ENCODE measurements at regions not wholly inside any gene's neighbourhood (a gene's known extent, or its start where the extent isn't known, plus 50 kb on each side); places are given as distances from the start of the nearest gene placed in this dataset.
"Not testable (repeated sequence)": the region's sequence is repeated elsewhere in the genome, so short reads cannot be mapped to it uniquely, and the experiment has no call there.

- DNase-seq: no peak
These were observed 326.7 kb upstream of the CDH5 start for GRCh38 chr16:66039793-66040192.

- peak; percentile 84 for DNase-seq
These were observed 329.4 kb upstream of the CDH5 start for GRCh38 chr16:66036793-66037715.

- no peak for DNase-seq
These were observed 330.3 kb upstream of the CDH5 start for GRCh38 chr16:66036184-66036583.

- no peak for DNase-seq
These were observed 331.4 kb upstream of the CDH5 start for GRCh38 chr16:66035096-66035495.

- DNase-seq: no peak
These were observed 333.6 kb upstream of the CDH5 start for GRCh38 chr16:66032841-66033240.

- no peak for DNase-seq
These were observed 336.5 kb upstream of the CDH5 start for GRCh38 chr16:66030036-66030435.

- no peak for DNase-seq
These were observed 337.8 kb upstream of the CDH5 start for GRCh38 chr16:66028510-66029216.

GRCh38 chr16:66026787-66027330 lies 339.6 kb upstream of the CDH5 start:
- DNase-seq: no peak

GRCh38 chr16:66026211-66026610 lies 340.3 kb upstream of the CDH5 start:
- no peak for DNase-seq

- DNase-seq: no peak
These were observed 340.7 kb upstream of the CDH5 start for GRCh38 chr16:66025751-66026150.

GRCh38 chr16:66024567-66024966 lies 341.9 kb upstream of the CDH5 start:
- not testable (repeated sequence) for DNase-seq

- no peak for DNase-seq
These were observed 343.0 kb upstream of the CDH5 start for GRCh38 chr16:66023481-66023880.

GRCh38 chr16:66020642-66021041 lies 345.8 kb upstream of the CDH5 start:
- no peak for DNase-seq

- no peak for DNase-seq
These were observed 346.4 kb upstream of the CDH5 start for GRCh38 chr16:66020046-66020445.

- DNase-seq: not testable (repeated sequence)
These were observed 347.0 kb upstream of the CDH5 start for GRCh38 chr16:66019502-66019901.

GRCh38 chr16:66014221-66014620 lies 352.3 kb upstream of the CDH5 start:
- no peak for DNase-seq

- DNase-seq: no peak
These were observed 353.0 kb upstream of the CDH5 start for GRCh38 chr16:66013486-66013885.

GRCh38 chr16:66008136-66008535 lies 358.4 kb upstream of the CDH5 start:
- DNase-seq: no peak

GRCh38 chr16:66007717-66008116 lies 358.8 kb upstream of the CDH5 start:
- DNase-seq: peak; percentile 33

GRCh38 chr16:66006485-66006884 lies 360.0 kb upstream of the CDH5 start:
- DNase-seq: no peak

- peak; percentile 66 for DNase-seq
These were observed 361.8 kb upstream of the CDH5 start for GRCh38 chr16:66004699-66005098.

- no peak for DNase-seq
These were observed 363.3 kb upstream of the CDH5 start for GRCh38 chr16:66003201-66003600.

- no peak for DNase-seq
These were observed 363.9 kb upstream of the CDH5 start for GRCh38 chr16:66002601-66003000.

- no peak for DNase-seq
These were observed 365.1 kb upstream of the CDH5 start for GRCh38 chr16:66001432-66001831.
